IMR-90 (cell line): ENCODE measurements at regions not wholly inside any gene's neighbourhood (a gene's known extent, or its start where the extent isn't known, plus 50 kb on each side); places are given as distances from the start of the nearest gene placed in this dataset.

Experiments
- ATAC-seq: fragments of 200-7000 bp; cut with Tn5 transposase; 2 replicates; pipeline ENCODE4 v1.9.1; 2020; ENCODE audit warnings: low read depth, mild to moderate bottlenecking, moderate library complexity
- BruUV-seq: library from RNA; stranded (reverse); fragments of 400-500 nt; replicated peaks from 2 replicates; lab custom pipeline; 2021; lab: Mats Ljungman, UMichigan
- CTCF ChIA-PET: fragments of 300-600 bp; formaldehyde crosslinking; extraction: SDS; loops from one replicate; lab custom pipeline; 2021; ENCODE audit warnings: antibody characterized with exemption; lab: Yijun Ruan, JAX
- POLR2A ChIA-PET: fragments of 300-600 bp; sonication (Branson Sonifier 250); formaldehyde crosslinking; loops from one replicate; lab custom pipeline; 2022; ENCODE audit warnings: antibody characterized with exemption; ENCODE audit not compliant: unreplicated experiment; lab: Charles Lee
- DNase-seq: peaks from one replicate; pipeline ENCODE4 v3.0.0; 2013
- H2AFZ ChIP-seq: replicated peaks from 2 replicates; pipeline ENCODE3; 2013; ENCODE audit warnings: low read length, mild to moderate bottlenecking; ENCODE audit not compliant: poor library complexity
- H2AK5ac ChIP-seq: 2 replicates; pipeline ENCODE4 v1.6.1; 2013; ENCODE audit warnings: low read depth, low read length, inconsistent platforms
- H2AK9ac ChIP-seq: replicated peaks from 2 replicates; pipeline ENCODE3; 2013; ENCODE audit warnings: mild to moderate bottlenecking, low read depth, low read length, moderate library complexity; ENCODE audit not compliant: poor library complexity
- H2BK120ac ChIP-seq: 2 replicates; pipeline ENCODE4 v1.6.1; 2013; ENCODE audit warnings: low read depth, low read length, inconsistent platforms
- H2BK15ac ChIP-seq: 3 replicates; pipeline ENCODE4 v1.6.1; 2013; ENCODE audit warnings: low read depth, low read length, inconsistent platforms
- H2BK20ac ChIP-seq: 2 replicates; pipeline ENCODE4 v1.6.1; 2013; ENCODE audit warnings: low read depth, mild to moderate bottlenecking, inconsistent platforms, low read length, moderate library complexity
- H2BK5ac ChIP-seq: 2 replicates; pipeline ENCODE4 v1.6.1; 2013; ENCODE audit warnings: mild to moderate bottlenecking, low read depth, low read length, inconsistent platforms; ENCODE audit not compliant: poor library complexity, severe bottlenecking
- H3K14ac ChIP-seq: replicated peaks from 2 replicates; pipeline ENCODE4 v1.6.1; 2013; ENCODE audit warnings: low read depth, low read length, inconsistent platforms
- H3K18ac ChIP-seq: 2 replicates; pipeline ENCODE4 v1.6.1; 2013; ENCODE audit warnings: low read depth, low read length, control low read depth
- H3K23ac ChIP-seq: 2 replicates; pipeline ENCODE4 v1.6.1; 2013; ENCODE audit warnings: low read depth, low read length, inconsistent platforms
- H3K27ac ChIP-seq: 2 replicates; pipeline ENCODE4 v1.5.1; 2013; ENCODE audit warnings: mild to moderate bottlenecking, control low read depth, low read length; ENCODE audit not compliant: insufficient read depth
- H3K27me3 ChIP-seq: 2 replicates; pipeline ENCODE4 v1.6.1; 2013; ENCODE audit warnings: low read length; ENCODE audit not compliant: control insufficient read depth, insufficient read depth
- H3K36me3 ChIP-seq: 2 replicates; pipeline ENCODE4 v1.6.1; 2013; ENCODE audit warnings: low read length, mixed read lengths; ENCODE audit not compliant: control insufficient read depth, insufficient read depth
- H3K4ac ChIP-seq: 2 replicates; pipeline ENCODE4 v1.6.1; 2013; ENCODE audit warnings: low read depth, low read length, inconsistent platforms
- H3K4me1 ChIP-seq: 2 replicates; pipeline ENCODE4 v1.6.1; 2013; ENCODE audit warnings: low read length, mixed read lengths; ENCODE audit not compliant: control insufficient read depth, insufficient read depth
- H3K4me2 ChIP-seq: 2 replicates; pipeline ENCODE4 v1.6.1; 2013; ENCODE audit warnings: low read depth, mild to moderate bottlenecking, control low read depth, low read length, moderate library complexity
- H3K4me3 ChIP-seq: 2 replicates; pipeline ENCODE4 v1.5.1; 2013; ENCODE audit warnings: low read depth, mild to moderate bottlenecking, control low read depth, low read length, moderate library complexity; ENCODE audit not compliant: insufficient read depth
- H3K56ac ChIP-seq: 2 replicates; pipeline ENCODE4 v1.6.1; 2013; ENCODE audit warnings: low read length, inconsistent platforms; ENCODE audit not compliant: insufficient read depth; ENCODE audit errors: extremely low read depth
- H3K79me1 ChIP-seq, 2 experiments: 2 replicates each; pipeline ENCODE4 v1.6.1; 2013; ENCODE audit warnings: low read length in 2 of 2, inconsistent platforms in 1 of 2, low read depth in 1 of 2
- H3K9ac ChIP-seq: 2 replicates; pipeline ENCODE4 v1.6.1; 2013; ENCODE audit warnings: low read depth, low read length, control low read depth
- H3K9me1 ChIP-seq: 2 replicates; pipeline ENCODE4 v1.6.1; 2013; ENCODE audit warnings: low read length, inconsistent platforms; ENCODE audit not compliant: insufficient read depth
- H3K9me3 ChIP-seq: 2 replicates; pipeline ENCODE4 v1.6.1; 2013; ENCODE audit warnings: low read length; ENCODE audit not compliant: control insufficient read depth, insufficient read depth
- H4K20me1 ChIP-seq: 2 replicates; pipeline ENCODE4 v1.6.1; 2013; ENCODE audit warnings: low read length, inconsistent platforms; ENCODE audit not compliant: insufficient read depth
- H4K5ac ChIP-seq: 2 replicates; pipeline ENCODE4 v1.6.1; 2013; ENCODE audit warnings: mild to moderate bottlenecking, low read depth, low read length, control low read depth
- H4K8ac ChIP-seq, 2 experiments: 2 replicates each; pipeline ENCODE4 v1.6.1; 2013; ENCODE audit warnings: low read depth in 2 of 2, low read length in 2 of 2, control low read depth in 1 of 2, inconsistent platforms in 1 of 2
- H4K91ac ChIP-seq: 2 replicates; pipeline ENCODE4 v1.6.1; 2013; ENCODE audit warnings: low read depth, low read length, inconsistent platforms; ENCODE audit not compliant: insufficient read depth
- MXI1 ChIP-seq: IDR thresholded peaks from 2 replicates; pipeline ENCODE4 v1.6.1; 2012; ENCODE audit warnings: low read depth, mild to moderate bottlenecking, low read length, moderate library complexity, borderline replicate concordance
- RAD21 ChIP-seq: IDR thresholded peaks from 2 replicates; pipeline ENCODE4 v1.6.1; 2012; ENCODE audit warnings: low read length, improper control_type of control experiment
- SMC3 ChIP-seq: fragments of 150-350 bp; IDR thresholded peaks from 2 replicates; pipeline ENCODE4 v1.6.1; 2016; ENCODE audit warnings: low read depth, mild to moderate bottlenecking, antibody characterized with exemption, low read length, moderate library complexity
- dilution Hi-C: fragments of 300-500 bp; cut with HindIII; formaldehyde crosslinking; loops from one replicate; pipeline ENCODE4 v1.14.3; 2018; ENCODE audit warnings: low sequenced_read_pairs; ENCODE audit not compliant: unreplicated experiment
- in situ Hi-C: fragments of 300-500 bp; cut with MboI; formaldehyde crosslinking; loops from 3 replicates; pipeline ENCODE4 v1.14.3; 2019; ENCODE audit warnings: low sequenced_read_pairs, inconsistent platforms, mixed read lengths
- intact Hi-C: fragments of 100-400 bp; cut with micrococcal nuclease; formaldehyde crosslinking; loops from 2 replicates; pipeline ENCODE4 v1.10.0; 2022

GRCh38 chr3:28149960-28150359 is 91.5 kb upstream of the CMC1 start:
- H2AK5ac ChIP-seq, result no peak overlapping the region
- H4K20me1 ChIP-seq, result no peaks in the 10 kb centered on the region
- H3K4me3 ChIP-seq, result no peak overlapping the region
- H3K18ac ChIP-seq, result no peak overlapping the region
- H3K56ac ChIP-seq, result no peak overlapping the region
- in situ Hi-C loops, result no loop called here
- no peak overlapping the region for H2BK120ac ChIP-seq
- DNase-seq (no peak), ATAC-seq (no peak)
- no peak overlapping the region for H2BK5ac ChIP-seq
- intact Hi-C loops, result no loop called here
- no peaks in the 10 kb centered on the region for H3K27me3 ChIP-seq
- no peaks in the 10 kb centered on the region for H3K79me1 ChIP-seq
- no peaks in the 10 kb centered on the region for H3K9me3 ChIP-seq
- no peak overlapping the region for H2BK20ac ChIP-seq
- no peaks in the 10 kb centered on the region for H3K4me1 ChIP-seq
- no peaks in the 10 kb centered on the region for H3K36me3 ChIP-seq
- TF ChIP-seq MXI1 (no peak), RAD21 (no peak), SMC3 (no peak)
- no peak overlapping the region for H2BK15ac ChIP-seq
- no peak overlapping the region for H3K9ac ChIP-seq
- ChIA-PET POLR2A (no interaction called here), CTCF (no interaction called here)
- no TSS peak for BruUV-seq
- H2AFZ ChIP-seq, result no peak overlapping the region
- H3K14ac ChIP-seq, result no peak overlapping the region
- no peak overlapping the region for H4K91ac ChIP-seq
- no peaks in the 10 kb centered on the region for H3K9me1 ChIP-seq
- dilution Hi-C loops, result no loop called here
- H3K4ac ChIP-seq, result no peak overlapping the region
- H3K23ac ChIP-seq, result no peak overlapping the region
- no peak overlapping the region for H3K4me2 ChIP-seq
- H3K27ac ChIP-seq, result no peak overlapping the region
- H4K8ac ChIP-seq, result no peak overlapping the region
- H2AK9ac ChIP-seq, result no peak overlapping the region
- H4K5ac ChIP-seq, result no peak overlapping the region
